SK-N-SH (cell line): ENCODE measurements at regions not wholly inside any gene's neighbourhood (a gene's known extent, or its start where the extent isn't known, plus 50 kb on each side); places are given as distances from the start of the nearest gene placed in this dataset.

ENCODE experiments used
- CTCF ChIP-seq: fragments of 200-600 bp; sonication (generic); IDR thresholded peaks from 2 replicates; pipeline ENCODE4 v1.6.1; 2017; ENCODE audit warnings: antibody characterized with exemption, mild to moderate bottlenecking, moderate library complexity
- EZH2phosphoT487 ChIP-seq: fragments of 200-600 bp; sonication (generic); IDR thresholded peaks from 2 replicates; pipeline ENCODE4 v1.6.1; 2017; ENCODE audit warnings: low read depth, mixed run types, mild to moderate bottlenecking, antibody characterized with exemption, moderate library complexity, borderline replicate concordance
- MAX ChIP-seq: IDR thresholded peaks from 2 replicates; pipeline ENCODE4 v1.4.0; 2012; ENCODE audit warnings: low read depth
- NFIC ChIP-seq: IDR thresholded peaks from 2 replicates; pipeline ENCODE4 v1.4.0; 2012; ENCODE audit warnings: borderline replicate concordance
- PBX3 ChIP-seq: IDR thresholded peaks from 2 replicates; pipeline ENCODE4; 2012
- POLR2AphosphoS5 ChIP-seq: IDR thresholded peaks from 2 replicates; pipeline ENCODE4 v1.6.1; 2012; ENCODE audit warnings: low read depth, low read length
- REST ChIP-seq: IDR thresholded peaks from 2 replicates; pipeline ENCODE4 v1.6.1; 2012; ENCODE audit warnings: mild to moderate bottlenecking, low read depth, low read length, moderate library complexity
- TAF1 ChIP-seq: IDR thresholded peaks from 2 replicates; pipeline ENCODE4 v1.6.1; 2012; ENCODE audit warnings: low read depth, mild to moderate bottlenecking, low read length, moderate library complexity, borderline replicate concordance
- USF2 ChIP-seq: fragments of 150-350 bp; IDR thresholded peaks from 2 replicates; pipeline ENCODE4 v1.6.1; 2017; ENCODE audit warnings: antibody characterized with exemption, low read length, low read depth, borderline replicate concordance
- YY1 ChIP-seq: IDR thresholded peaks from 2 replicates; pipeline ENCODE4 v1.4.0; 2012; ENCODE audit warnings: low read depth, mild to moderate bottlenecking

- TF ChIP-seq USF2 (no peak), YY1 (no peak), CTCF (no peak), REST (no peak), MAX (no peak), PBX3 (no peak), POLR2AphosphoS5 (no peak), EZH2phosphoT487 (no peak), NFIC (no peak), TAF1 (no peak)
Measured at GRCh38 chr10:10045765-10046028, 972.0 kb upstream of the CELF2 start.
